ENCODE measurements at regions not wholly inside any gene's neighbourhood (a gene's known extent, or its start where the extent isn't known, plus 50 kb on each side); places are given as distances from the start of the nearest gene placed in this dataset.

DNA sequence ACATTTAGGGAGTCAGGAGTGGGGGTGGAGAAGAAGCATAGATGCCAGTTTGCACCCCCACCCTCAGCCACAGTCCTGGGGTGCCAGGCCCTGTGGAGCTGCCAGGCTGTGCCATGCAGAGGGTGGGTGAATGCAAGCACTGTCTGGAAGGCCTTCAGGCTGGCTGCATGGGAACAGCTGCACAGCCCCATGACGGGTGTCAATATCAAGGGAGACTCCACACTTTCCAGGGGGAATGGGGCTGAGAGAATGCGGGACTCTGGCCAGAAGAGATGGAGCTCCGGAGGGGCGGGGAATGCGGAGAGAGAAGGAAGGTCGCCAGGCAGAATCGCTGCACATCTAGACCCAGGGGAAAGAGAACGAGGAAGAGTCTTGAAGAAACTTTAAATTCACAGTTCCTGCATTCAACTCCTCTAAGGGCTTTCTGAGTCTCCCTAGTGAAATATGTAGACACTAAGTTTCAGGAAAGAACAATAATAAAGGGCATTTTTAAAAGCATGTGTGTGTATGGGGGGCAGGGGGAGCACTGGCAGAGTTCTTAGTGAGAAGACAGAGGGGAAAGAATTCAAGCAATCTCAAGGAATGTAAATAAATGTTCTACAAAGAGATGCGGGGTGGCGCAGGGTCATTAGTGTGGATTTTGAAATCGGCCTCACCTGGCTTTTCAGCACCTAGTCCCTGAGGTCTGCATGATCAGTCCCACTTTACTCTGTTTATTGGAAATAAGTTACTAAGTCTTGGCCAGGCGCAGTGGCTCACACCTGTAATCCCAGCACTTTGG lies 59.1 kb downstream of the BOD1 start:
- peak; percentile 53 for DNase-seq
- Histone ChIP-seq H3K4me3 (ENCODE audit: insufficient read depth, low read depth, low read length) (no peak overlapping the region), H3K27me3 (ENCODE audit: control insufficient read depth, insufficient read depth, low read length) (no peaks in the 10 kb centered on the region)

DNA sequence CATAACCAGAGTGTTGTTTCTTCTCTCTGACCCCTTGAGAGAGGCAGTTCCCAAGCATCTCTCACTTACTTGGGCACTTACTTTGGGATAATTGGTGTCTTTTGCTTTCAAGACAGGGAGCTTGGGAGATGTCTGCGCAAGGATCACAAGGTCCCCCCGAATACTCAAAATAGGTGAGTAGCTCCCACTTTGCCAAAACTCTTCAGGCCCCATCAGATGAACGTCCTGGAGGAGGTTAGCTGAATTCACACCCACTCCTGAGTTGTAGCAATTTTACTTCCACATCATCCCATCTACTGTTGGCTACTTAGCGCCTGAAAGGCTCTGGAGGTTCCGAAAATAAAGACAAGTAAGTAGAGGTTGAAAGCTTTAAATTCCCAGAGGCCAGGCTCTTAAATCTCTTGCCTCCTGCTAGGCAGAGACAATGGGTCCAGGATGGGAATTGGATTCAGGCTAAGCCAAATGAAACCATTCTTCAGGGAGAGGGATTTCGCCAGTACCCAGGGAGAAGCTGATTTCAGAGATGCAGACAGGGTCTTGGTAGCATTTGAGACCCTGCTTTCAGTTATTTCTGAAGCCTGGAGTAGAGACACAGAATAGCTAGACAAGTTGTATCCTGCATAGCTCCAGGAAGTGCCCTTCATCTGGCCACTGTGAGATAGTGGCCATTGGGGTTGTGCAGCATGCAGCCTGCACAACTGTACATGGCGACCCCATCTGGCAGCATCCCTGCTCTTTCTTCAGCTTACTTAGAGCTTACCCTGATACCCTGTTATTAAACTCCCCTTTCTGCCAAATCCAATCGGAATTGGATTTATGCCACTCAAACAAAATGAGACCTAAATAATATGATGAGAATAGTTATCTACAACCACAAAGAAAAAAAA lies 60.1 kb downstream of the BOD1 start:
- DNase-seq, result peak; percentile 48
- no peak overlapping the region for H3K4me3 ChIP-seq (ENCODE audit: insufficient read depth, low read depth, low read length)
- no peaks in the 10 kb centered on the region for H3K36me3 ChIP-seq (replicated peaks; ENCODE audit: control insufficient read depth, insufficient read depth, low read length)
- H3K27me3 ChIP-seq (ENCODE audit: control insufficient read depth, insufficient read depth, low read length), result no peaks in the 10 kb centered on the region

More for the DNA sequence above, 59.1 kb downstream of the BOD1 start:
- no peaks in the 10 kb centered on the region for H3K36me3 ChIP-seq (replicated peaks; ENCODE audit: control insufficient read depth, insufficient read depth, low read length)

DNA sequence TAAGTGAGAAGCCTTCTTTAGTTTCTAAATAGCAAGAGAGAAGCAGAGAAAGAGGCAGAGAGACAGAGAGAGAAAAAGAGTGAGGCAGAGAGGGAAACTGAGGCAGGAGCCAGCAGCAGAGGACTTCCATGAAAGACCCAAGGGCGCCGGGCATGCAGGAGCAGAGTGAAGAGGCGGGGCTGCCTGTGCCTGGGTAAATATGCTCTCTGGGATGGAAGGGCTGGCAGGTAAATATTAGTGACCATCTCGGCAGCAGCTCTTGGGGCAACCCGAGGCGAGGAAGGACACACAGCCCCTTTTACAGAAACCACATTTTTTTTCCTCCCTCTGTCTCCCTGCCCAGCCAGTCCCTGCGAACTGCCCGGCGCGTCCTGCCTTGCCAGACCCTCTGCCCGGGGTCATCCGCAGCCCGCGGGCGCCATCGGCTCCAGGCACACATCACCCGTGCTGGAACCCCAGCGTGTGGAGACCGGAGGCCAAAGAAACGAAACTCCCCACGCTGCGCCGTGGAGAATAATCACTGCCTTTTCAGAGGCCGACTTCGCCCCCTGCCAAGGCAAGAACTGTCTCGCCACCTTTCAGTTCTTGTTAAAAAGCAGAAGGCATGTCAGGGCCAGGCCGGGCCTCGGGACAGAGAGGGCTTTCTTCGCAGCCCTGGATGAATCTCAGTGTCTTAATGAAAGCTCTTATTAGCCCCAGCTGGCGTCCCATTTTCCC lies 61.3 kb downstream of the BOD1 start:
- no peaks in the 10 kb centered on the region for H3K36me3 ChIP-seq (replicated peaks; ENCODE audit: control insufficient read depth, insufficient read depth, low read length)
- H3K4me3 ChIP-seq (ENCODE audit: insufficient read depth, low read depth, low read length), result no peak overlapping the region
- peak; percentile 30 for DNase-seq
- no peaks in the 10 kb centered on the region for H3K27me3 ChIP-seq (ENCODE audit: control insufficient read depth, insufficient read depth, low read length)

DNA sequence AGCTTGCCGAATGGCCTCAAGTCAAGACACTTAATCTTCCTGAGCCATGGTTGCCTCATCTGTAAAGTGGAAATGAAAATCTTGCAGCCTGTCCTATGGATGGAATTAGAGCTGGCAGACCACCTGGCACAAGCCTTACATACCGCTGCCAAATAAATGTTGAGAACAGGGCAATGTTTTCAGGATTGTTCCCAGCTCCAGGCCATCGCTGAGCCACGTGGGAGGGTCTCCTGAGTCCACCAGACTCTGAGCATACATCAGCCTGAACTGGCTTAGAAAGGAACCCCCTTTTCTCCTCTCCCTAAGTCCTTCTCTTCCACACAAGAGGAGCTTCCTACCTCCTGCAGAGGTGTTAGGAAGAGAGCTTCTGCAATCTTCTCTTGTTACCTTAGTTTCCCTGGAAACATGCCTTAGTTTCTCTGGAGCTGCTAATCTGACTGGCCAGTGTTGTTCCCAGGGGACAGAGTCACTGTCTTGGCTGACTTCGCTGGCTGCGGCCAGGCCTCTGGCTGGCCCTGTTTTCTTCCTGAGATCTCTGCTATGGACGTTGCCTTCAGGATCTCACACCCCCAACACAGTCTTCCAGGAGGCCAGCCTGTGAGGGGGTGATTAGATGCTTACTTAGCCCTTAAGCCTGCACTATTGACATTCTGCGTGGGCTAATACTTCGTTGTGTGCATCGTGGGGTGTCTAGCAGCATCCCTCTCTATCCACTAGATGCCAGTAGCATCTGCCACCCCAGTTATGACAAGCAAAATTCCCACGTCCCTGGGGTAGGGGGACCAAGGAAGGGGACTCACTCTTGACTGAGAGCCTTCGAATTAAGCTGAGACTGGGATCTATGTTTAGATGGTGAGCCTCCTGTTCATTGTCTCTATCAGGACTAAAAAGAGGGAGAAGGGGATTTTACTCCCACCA lies 62.2 kb downstream of the BOD1 start:
- Histone ChIP-seq H3K4me3 (ENCODE audit: insufficient read depth, low read depth, low read length) (no peak overlapping the region), H3K36me3 (replicated peaks; ENCODE audit: control insufficient read depth, insufficient read depth, low read length) (no peaks in the 10 kb centered on the region), H3K27me3 (ENCODE audit: control insufficient read depth, insufficient read depth, low read length) (no peaks in the 10 kb centered on the region)
- DNase-seq, result no peak

DNA sequence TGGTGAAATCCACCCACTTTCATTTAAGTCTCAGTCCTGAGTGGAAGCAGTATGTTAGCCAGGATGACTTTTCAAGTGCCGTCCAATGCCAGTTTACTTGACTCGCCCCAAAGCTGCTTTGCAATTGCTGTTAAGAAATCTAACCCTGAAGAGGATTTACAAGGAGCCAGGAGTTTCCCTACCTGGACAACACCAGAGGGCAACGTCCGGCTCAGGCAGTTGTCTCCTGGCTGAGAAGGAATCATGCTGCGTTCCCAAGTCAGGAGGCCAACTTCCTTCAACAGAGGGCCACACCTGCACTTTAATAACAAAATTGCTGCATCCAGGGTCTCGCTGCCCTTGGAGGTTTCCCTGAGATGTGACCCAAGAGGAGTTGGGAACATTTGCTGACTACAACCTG lies 65.8 kb downstream of the BOD1 start:
- no peak overlapping the region for H3K4me3 ChIP-seq (ENCODE audit: insufficient read depth, low read depth, low read length)
- no peaks in the 10 kb centered on the region for H3K36me3 ChIP-seq (replicated peaks; ENCODE audit: control insufficient read depth, insufficient read depth, low read length)
- no peaks in the 10 kb centered on the region for H3K27me3 ChIP-seq (ENCODE audit: control insufficient read depth, insufficient read depth, low read length)
- DNase-seq, result no peak

DNA sequence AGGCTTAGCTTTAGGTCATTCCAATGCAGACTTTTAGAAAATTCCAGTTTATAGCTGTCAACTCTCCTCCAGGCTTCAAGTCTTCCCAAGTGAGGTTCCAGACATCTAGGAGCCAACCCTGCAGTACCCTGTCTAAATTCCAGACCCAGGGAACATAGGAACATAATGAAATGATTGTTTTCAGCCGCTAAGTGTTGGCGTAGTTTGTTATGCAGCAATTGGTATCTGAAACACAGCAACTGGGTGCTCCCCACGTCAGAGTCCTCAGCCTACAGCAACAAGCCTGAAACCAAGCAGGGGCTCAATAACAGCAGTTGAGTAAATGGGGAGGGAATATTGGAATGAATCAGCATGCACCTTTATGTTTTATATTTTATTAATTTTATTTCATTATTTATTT lies 66.8 kb downstream of the BOD1 start:
- Histone ChIP-seq H3K36me3 (replicated peaks; ENCODE audit: control insufficient read depth, insufficient read depth, low read length) (no peaks in the 10 kb centered on the region), H3K27me3 (ENCODE audit: control insufficient read depth, insufficient read depth, low read length) (no peaks in the 10 kb centered on the region), H3K4me3 (ENCODE audit: insufficient read depth, low read depth, low read length) (no peak overlapping the region)
- DNase-seq, result no peak

DNA sequence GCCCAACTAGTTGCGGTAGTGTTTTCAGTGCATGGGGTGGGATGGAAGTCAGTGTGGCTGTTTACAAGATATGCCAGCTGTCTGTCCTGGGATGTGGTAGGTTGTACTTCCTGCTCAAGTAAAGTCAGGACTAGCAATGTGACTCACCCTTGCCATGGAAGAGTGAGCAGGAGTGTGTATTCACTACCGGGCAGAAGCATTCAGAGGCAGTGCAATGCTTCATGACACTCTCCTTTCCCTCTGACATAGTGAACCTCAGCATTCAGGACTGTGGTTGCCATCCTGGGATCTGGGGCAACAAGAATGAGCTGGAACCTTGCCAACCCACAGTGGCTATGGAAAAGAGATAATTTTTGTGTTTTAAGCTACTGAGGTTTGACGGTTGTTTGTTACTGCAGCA lies 68.9 kb downstream of the BOD1 start:
- Histone ChIP-seq H3K4me3 (ENCODE audit: insufficient read depth, low read depth, low read length) (no peak overlapping the region), H3K27me3 (ENCODE audit: control insufficient read depth, insufficient read depth, low read length) (no peaks in the 10 kb centered on the region), H3K36me3 (replicated peaks; ENCODE audit: control insufficient read depth, insufficient read depth, low read length) (no peaks in the 10 kb centered on the region)
- no peak for DNase-seq

DNA sequence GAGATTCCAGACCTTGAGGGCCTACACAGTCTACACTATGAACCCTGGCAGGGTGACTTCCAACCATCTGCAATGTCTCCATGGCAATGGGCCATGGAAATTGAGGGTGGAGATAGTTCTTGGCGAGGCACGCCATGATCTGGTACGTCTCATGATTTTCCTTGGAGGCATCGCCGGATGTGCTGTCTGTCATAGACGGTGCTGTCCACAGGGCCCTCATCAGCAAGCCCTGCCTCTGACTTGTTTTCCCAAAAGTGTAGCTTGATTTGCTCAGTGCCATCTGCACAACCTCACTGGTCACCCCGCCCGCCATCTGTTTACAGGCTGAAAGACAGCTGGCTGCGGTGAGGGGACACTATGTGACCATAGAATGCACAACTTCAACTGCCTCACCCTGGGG lies 73.5 kb downstream of the BOD1 start:
- H3K4me3 ChIP-seq (ENCODE audit: insufficient read depth, low read depth, low read length), result no peak overlapping the region
- H3K36me3 ChIP-seq (replicated peaks; ENCODE audit: control insufficient read depth, insufficient read depth, low read length), result no peaks in the 10 kb centered on the region
- DNase-seq, result no peak
- H3K27me3 ChIP-seq (ENCODE audit: control insufficient read depth, insufficient read depth, low read length), result no peaks in the 10 kb centered on the region

DNA sequence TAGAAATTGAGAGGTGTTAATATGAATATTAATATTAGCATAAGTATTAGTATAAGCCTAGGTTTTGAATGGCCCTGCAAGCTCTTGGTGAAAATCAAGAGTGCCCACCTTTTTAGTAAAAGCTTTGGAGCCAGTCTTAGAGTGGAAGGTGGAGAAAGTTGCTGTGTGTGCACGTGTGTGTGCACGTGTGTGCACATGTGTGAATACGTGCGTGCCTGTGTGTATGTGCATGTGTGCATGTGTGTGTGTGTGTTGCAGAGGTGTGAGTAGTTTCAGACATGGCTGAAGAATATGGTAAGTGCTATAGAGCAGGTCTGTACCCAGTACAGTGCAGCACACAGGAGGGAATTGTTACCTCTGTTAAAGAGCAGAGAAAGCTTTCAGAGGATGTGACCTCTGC lies 74.3 kb downstream of the BOD1 start:
- DNase-seq, result no peak
- Histone ChIP-seq H3K4me3 (ENCODE audit: insufficient read depth, low read depth, low read length) (no peak overlapping the region), H3K27me3 (ENCODE audit: control insufficient read depth, insufficient read depth, low read length) (no peaks in the 10 kb centered on the region), H3K36me3 (replicated peaks; ENCODE audit: control insufficient read depth, insufficient read depth, low read length) (no peaks in the 10 kb centered on the region)

DNA sequence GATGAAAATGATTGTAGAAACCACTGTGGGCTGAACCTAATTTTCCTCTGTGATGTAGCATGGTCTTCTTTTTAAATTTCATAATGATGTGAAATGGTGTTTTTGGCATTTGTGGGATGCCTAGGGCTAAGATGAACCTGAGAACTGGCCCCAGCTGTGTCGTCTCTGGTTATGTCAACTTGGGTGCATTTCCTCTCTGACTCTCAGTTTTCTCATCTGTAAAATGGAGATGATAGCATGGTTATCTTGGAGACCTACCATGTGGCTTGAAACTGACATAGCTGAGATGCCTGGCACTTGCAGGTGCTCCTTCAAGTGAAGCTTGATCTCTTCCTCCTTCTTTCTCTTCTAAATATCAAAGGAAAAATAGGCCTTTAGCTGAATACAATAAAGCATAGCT lies 77.8 kb downstream of the BOD1 start:
- H3K27me3 ChIP-seq (ENCODE audit: control insufficient read depth, insufficient read depth, low read length), result no peaks in the 10 kb centered on the region
- H3K36me3 ChIP-seq (replicated peaks; ENCODE audit: control insufficient read depth, insufficient read depth, low read length), result no peaks in the 10 kb centered on the region
- H3K4me3 ChIP-seq (ENCODE audit: insufficient read depth, low read depth, low read length), result no peak overlapping the region
- DNase-seq, result no peak

DNA sequence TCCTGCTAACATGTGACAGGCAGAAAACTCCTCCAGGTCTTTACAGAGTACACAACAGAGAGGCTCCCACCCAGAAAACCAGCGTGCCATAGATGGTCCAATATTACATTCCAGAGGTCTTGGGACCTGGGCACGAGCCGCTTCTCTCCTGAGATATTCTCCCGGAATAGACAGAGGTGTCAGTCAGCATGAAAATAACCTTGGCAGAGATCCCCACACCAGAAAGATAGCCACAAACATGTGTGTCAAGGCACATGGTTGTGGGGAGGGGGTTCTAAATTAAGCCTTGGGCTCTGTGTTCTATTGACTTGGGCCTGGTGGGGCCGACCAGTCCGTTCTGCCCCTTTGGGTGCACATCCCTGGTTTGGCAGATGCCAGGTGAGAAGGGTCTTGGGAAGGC lies 78.4 kb downstream of the BOD1 start:
- H3K36me3 ChIP-seq (replicated peaks; ENCODE audit: control insufficient read depth, insufficient read depth, low read length), result no peaks in the 10 kb centered on the region
- no peak for DNase-seq
- no peak overlapping the region for H3K4me3 ChIP-seq (ENCODE audit: insufficient read depth, low read depth, low read length)
- H3K27me3 ChIP-seq (ENCODE audit: control insufficient read depth, insufficient read depth, low read length), result no peaks in the 10 kb centered on the region

DNA sequence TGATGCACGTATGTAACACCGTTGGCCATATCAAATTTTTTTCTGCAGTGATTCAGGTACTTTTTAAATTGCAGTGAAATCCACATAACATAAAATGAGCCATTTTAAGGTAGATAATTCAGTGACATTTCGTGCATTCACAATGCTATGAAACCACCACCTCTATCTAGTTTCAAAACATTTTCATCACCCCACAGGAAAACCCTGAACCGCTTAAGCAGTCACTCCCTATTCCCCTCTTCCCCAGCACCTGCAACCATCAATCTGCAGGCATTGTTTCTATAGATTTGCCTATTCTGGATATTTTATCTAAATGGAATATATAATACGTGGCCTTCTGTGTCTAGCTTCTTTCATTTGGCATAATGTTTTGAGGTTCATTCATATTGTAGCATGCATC lies 79.2 kb downstream of the BOD1 start:
- H3K4me3 ChIP-seq (ENCODE audit: insufficient read depth, low read depth, low read length), result no peak overlapping the region
- no peak for DNase-seq
- no peaks in the 10 kb centered on the region for H3K27me3 ChIP-seq (ENCODE audit: control insufficient read depth, insufficient read depth, low read length)
- H3K36me3 ChIP-seq (replicated peaks; ENCODE audit: control insufficient read depth, insufficient read depth, low read length), result no peaks in the 10 kb centered on the region

DNA sequence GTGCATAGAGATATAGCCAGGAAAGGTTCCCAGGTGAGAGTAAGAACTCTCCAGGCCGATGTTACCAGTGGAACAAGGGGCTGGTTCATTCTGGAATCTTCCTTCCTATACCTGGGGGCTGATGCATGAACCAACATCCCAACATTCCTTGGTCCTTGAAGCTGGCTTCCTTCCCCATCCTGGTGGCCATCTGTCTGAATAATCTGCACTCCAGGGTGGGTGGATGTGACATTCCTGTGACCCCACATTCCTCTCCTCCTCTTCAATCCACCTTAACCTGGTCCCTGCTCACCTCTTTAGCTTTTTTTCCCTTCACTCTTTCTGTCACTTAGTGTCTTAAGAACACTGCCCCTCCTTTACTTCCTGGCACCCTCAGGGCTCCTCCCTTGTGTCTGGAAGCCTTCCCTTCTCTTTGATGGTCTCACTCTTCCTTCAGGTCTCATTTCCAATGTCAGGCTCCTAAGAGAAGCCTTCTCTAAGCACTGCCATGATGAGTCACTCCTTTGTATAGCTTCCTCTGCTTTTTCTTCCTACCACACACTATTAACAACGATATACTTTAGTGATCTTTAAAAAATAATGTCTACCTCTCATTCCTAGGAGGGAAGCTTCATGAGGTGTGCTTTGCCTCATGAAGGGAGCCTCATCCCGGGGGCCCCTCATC lies 80.3 kb downstream of the BOD1 start:
- DNase-seq, result no peak
- Histone ChIP-seq H3K36me3 (replicated peaks; ENCODE audit: control insufficient read depth, insufficient read depth, low read length) (no peaks in the 10 kb centered on the region), H3K27me3 (ENCODE audit: control insufficient read depth, insufficient read depth, low read length) (no peaks in the 10 kb centered on the region), H3K4me3 (ENCODE audit: insufficient read depth, low read depth, low read length) (no peak overlapping the region)
